ENCODE measurements at regions not wholly inside any gene's neighbourhood (a gene's known extent, or its start where the extent isn't known, plus 50 kb on each side); places are given as distances from the start of the nearest gene placed in this dataset.

- TF ChIP-seq POLR2A (IDR thresholded peaks at IDR 0.05; ENCODE audit: low read depth, low read length) (no peak), POLR2AphosphoS5 (IDR thresholded peaks at IDR 0.05; ENCODE audit: low read depth, low read length) (no peak), POU2F2 (IDR thresholded peaks at IDR 0.05; ENCODE audit: low read depth, low read length) (no peak)
Observed at GRCh38 chr2:52960881-52961280, 806.7 kb upstream of the CHAC2 start.

Data from GM12891 (cell line).